GM23338 (cell line): ENCODE measurements at regions not wholly inside any gene's neighbourhood (a gene's known extent, or its start where the extent isn't known, plus 50 kb on each side); places are given as distances from the start of the nearest gene placed in this dataset.

Experiments
- CREB1 ChIP-seq: fragments of 250-450 bp; sonication (Bioruptor Pico); IDR thresholded peaks from 2 replicates; pipeline ENCODE4 v1.5.0; 2020; ENCODE audit warnings: low read depth, mild to moderate bottlenecking, moderate library complexity
- EZH2 ChIP-seq: fragments of 200-600 bp; sonication (generic); IDR thresholded peaks from one replicate; pipeline ENCODE4 v1.8.0; 2017; ENCODE audit warnings: antibody characterized with exemption, mild to moderate bottlenecking, low read depth; ENCODE audit not compliant: unreplicated experiment
- STAT1 ChIP-seq: IDR thresholded peaks from one replicate; pipeline ENCODE4 v1.6.1; 2016; ENCODE audit warnings: antibody characterized with exemption; ENCODE audit not compliant: unreplicated experiment
- ZNF114 ChIP-seq: fragments of 250-450 bp; sonication (Bioruptor Pico); IDR thresholded peaks from 2 replicates; pipeline ENCODE4 v1.5.0; 2020; ENCODE audit warnings: mild to moderate bottlenecking, moderate library complexity
- ZNF331 ChIP-seq: fragments of 250-450 bp; sonication (Bioruptor Pico); IDR thresholded peaks from 2 replicates; pipeline ENCODE4 v1.5.0; 2020; ENCODE audit warnings: low read depth, mild to moderate bottlenecking, moderate library complexity
- TF ChIP-seq, protein P1 (sequence below): fragments of 250-450 bp; sonication (Bioruptor Pico); IDR thresholded peaks from 2 replicates; pipeline ENCODE4 v1.5.0; 2020; ENCODE audit warnings: mild to moderate bottlenecking, moderate library complexity
- TF ChIP-seq, protein P2 (sequence below): IDR thresholded peaks from 2 replicates; pipeline ENCODE4 v1.6.1; 2016; ENCODE audit warnings: antibody characterized with exemption
- TF ChIP-seq, protein P3 (sequence below): IDR thresholded peaks from one replicate; pipeline ENCODE4 v1.6.1; 2018; ENCODE audit warnings: antibody characterized with exemption; ENCODE audit not compliant: unreplicated experiment

DNA sequence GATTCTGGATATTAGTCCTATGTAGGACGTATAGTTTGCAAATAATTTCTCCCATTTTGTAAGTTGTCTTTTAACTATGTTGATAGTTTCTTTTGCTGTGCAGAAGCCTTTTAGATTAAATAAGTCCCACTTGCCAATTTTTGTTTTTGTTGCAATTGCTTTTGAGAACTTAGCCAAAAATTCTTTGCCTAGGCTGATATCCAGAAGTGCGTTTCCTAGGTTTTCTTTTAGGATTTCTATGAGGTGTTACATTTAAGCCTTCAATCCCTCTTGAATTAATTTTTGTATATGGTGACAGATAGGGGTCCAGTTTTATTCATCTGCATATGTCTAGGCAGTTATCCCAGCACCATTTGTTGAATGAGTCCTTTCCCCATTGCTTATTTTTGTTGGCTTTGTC, 264.4 kb upstream of the OR4E1 start (continued):
- TF ChIP-seq, protein P1, sequence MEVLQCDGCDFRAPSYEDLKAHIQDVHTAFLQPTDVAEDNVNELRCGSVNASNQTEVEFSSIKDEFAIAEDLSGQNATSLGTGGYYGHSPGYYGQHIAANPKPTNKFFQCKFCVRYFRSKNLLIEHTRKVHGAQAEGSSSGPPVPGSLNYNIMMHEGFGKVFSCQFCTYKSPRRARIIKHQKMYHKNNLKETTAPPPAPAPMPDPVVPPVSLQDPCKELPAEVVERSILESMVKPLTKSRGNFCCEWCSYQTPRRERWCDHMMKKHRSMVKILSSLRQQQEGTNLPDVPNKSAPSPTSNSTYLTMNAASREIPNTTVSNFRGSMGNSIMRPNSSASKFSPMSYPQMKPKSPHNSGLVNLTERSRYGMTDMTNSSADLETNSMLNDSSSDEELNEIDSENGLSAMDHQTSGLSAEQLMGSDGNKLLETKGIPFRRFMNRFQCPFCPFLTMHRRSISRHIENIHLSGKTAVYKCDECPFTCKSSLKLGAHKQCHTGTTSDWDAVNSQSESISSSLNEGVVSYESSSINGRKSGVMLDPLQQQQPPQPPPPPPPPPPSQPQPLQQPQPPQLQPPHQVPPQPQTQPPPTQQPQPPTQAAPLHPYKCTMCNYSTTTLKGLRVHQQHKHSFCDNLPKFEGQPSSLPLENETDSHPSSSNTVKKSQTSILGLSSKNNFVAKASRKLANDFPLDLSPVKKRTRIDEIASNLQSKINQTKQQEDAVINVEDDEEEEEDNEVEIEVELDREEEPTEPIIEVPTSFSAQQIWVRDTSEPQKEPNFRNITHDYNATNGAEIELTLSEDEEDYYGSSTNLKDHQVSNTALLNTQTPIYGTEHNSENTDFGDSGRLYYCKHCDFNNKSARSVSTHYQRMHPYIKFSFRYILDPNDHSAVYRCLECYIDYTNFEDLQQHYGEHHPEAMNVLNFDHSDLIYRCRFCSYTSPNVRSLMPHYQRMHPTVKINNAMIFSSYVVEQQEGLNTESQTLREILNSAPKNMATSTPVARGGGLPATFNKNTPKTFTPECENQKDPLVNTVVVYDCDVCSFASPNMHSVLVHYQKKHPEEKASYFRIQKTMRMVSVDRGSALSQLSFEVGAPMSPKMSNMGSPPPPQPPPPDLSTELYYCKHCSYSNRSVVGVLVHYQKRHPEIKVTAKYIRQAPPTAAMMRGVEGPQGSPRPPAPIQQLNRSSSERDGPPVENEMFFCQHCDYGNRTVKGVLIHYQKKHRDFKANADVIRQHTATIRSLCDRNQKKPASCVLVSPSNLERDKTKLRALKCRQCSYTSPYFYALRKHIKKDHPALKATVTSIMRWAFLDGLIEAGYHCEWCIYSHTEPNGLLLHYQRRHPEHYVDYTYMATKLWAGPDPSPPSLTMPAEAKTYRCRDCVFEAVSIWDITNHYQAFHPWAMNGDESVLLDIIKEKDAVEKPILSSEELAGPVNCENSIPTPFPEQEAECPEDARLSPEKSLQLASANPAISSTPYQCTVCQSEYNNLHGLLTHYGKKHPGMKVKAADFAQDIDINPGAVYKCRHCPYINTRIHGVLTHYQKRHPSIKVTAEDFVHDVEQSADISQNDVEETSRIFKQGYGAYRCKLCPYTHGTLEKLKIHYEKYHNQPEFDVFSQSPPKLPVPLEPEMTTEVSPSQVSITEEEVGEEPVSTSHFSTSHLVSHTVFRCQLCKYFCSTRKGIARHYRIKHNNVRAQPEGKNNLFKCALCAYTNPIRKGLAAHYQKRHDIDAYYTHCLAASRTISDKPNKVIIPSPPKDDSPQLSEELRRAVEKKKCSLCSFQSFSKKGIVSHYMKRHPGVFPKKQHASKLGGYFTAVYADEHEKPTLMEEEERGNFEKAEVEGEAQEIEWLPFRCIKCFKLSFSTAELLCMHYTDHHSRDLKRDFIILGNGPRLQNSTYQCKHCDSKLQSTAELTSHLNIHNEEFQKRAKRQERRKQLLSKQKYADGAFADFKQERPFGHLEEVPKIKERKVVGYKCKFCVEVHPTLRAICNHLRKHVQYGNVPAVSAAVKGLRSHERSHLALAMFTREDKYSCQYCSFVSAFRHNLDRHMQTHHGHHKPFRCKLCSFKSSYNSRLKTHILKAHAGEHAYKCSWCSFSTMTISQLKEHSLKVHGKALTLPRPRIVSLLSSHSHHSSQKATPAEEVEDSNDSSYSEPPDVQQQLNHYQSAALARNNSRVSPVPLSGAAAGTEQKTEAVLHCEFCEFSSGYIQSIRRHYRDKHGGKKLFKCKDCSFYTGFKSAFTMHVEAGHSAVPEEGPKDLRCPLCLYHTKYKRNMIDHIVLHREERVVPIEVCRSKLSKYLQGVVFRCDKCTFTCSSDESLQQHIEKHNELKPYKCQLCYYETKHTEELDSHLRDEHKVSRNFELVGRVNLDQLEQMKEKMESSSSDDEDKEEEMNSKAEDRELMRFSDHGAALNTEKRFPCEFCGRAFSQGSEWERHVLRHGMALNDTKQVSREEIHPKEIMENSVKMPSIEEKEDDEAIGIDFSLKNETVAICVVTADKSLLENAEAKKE (CRISPR knock-in tag): no peak
- TF ChIP-seq ZNF331 (CRISPR knock-in tag) (no peak), EZH2 (no peak), STAT1 (no peak), CREB1 (CRISPR knock-in tag) (no peak), ZNF114 (CRISPR knock-in tag) (no peak)
- TF ChIP-seq, protein P2, sequence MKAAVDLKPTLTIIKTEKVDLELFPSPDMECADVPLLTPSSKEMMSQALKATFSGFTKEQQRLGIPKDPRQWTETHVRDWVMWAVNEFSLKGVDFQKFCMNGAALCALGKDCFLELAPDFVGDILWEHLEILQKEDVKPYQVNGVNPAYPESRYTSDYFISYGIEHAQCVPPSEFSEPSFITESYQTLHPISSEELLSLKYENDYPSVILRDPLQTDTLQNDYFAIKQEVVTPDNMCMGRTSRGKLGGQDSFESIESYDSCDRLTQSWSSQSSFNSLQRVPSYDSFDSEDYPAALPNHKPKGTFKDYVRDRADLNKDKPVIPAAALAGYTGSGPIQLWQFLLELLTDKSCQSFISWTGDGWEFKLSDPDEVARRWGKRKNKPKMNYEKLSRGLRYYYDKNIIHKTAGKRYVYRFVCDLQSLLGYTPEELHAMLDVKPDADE: no peak
- TF ChIP-seq, protein P3, sequence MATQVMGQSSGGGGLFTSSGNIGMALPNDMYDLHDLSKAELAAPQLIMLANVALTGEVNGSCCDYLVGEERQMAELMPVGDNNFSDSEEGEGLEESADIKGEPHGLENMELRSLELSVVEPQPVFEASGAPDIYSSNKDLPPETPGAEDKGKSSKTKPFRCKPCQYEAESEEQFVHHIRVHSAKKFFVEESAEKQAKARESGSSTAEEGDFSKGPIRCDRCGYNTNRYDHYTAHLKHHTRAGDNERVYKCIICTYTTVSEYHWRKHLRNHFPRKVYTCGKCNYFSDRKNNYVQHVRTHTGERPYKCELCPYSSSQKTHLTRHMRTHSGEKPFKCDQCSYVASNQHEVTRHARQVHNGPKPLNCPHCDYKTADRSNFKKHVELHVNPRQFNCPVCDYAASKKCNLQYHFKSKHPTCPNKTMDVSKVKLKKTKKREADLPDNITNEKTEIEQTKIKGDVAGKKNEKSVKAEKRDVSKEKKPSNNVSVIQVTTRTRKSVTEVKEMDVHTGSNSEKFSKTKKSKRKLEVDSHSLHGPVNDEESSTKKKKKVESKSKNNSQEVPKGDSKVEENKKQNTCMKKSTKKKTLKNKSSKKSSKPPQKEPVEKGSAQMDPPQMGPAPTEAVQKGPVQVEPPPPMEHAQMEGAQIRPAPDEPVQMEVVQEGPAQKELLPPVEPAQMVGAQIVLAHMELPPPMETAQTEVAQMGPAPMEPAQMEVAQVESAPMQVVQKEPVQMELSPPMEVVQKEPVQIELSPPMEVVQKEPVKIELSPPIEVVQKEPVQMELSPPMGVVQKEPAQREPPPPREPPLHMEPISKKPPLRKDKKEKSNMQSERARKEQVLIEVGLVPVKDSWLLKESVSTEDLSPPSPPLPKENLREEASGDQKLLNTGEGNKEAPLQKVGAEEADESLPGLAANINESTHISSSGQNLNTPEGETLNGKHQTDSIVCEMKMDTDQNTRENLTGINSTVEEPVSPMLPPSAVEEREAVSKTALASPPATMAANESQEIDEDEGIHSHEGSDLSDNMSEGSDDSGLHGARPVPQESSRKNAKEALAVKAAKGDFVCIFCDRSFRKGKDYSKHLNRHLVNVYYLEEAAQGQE: no peak
